H1 (cell line): ENCODE measurements at regions not wholly inside any gene's neighbourhood (a gene's known extent, or its start where the extent isn't known, plus 50 kb on each side); places are given as distances from the start of the nearest gene placed in this dataset.

Experiments used
- CTCF ChIA-PET: fragments of 300-600 bp; sonication (Branson Sonifier 250); formaldehyde crosslinking; loops from one replicate; lab custom pipeline; 2021; ENCODE audit not compliant: partially characterized antibody; lab: Charles Lee
- POLR2A ChIA-PET: fragments of 300-600 bp; sonication (Branson Sonifier 250); formaldehyde crosslinking; loops from one replicate; lab custom pipeline; 2021; ENCODE audit warnings: inconsistent platforms; ENCODE audit not compliant: partially characterized antibody; lab: Charles Lee
- DNase-seq, 2 experiments: peaks; one replicate each; pipeline versions ENCODE4 v3.0.0 to v3.0.0-alpha.2; 2010 to 2022; ENCODE audit warnings: low spot score in 2 of 2, low read depth in 1 of 2, mixed read lengths in 1 of 2
- FAIRE-seq: peaks from 2 replicates; lab custom pipeline; 2011; peaks lifted over from hg19 to GRCh38; lab: Jason Lieb, UNC
- H2AFZ ChIP-seq: 2 replicates; pipeline ENCODE4 v1.8.1; 2012; ENCODE audit warnings: low read length, inconsistent platforms
- H2AK5ac ChIP-seq: 2 replicates; pipeline ENCODE4 v1.6.1; 2013; ENCODE audit warnings: low read depth, low read length
- H2BK120ac ChIP-seq: replicated peaks from 2 replicates; pipeline ENCODE3; 2013; ENCODE audit warnings: low read depth, low read length, inconsistent platforms
- H2BK12ac ChIP-seq: 2 replicates; pipeline ENCODE4 v1.6.1; 2013; ENCODE audit warnings: low read depth, low read length
- H2BK15ac ChIP-seq: 2 replicates; pipeline ENCODE4 v1.6.1; 2013; ENCODE audit warnings: low read length
- H2BK20ac ChIP-seq: 2 replicates; pipeline ENCODE4 v1.6.1; 2013; ENCODE audit warnings: low read length
- H2BK5ac ChIP-seq: 2 replicates; pipeline ENCODE4 v1.6.1; 2013; ENCODE audit warnings: low read depth, low read length
- H3K14ac ChIP-seq: 2 replicates; pipeline ENCODE4 v1.6.1; 2013; ENCODE audit warnings: inconsistent platforms; ENCODE audit not compliant: insufficient read length
- H3K18ac ChIP-seq: 2 replicates; pipeline ENCODE4 v1.6.1; 2013; ENCODE audit warnings: low read length; ENCODE audit errors: extremely low read depth
- H3K23ac ChIP-seq: 2 replicates; pipeline ENCODE4 v1.6.1; 2013; ENCODE audit warnings: inconsistent platforms; ENCODE audit not compliant: insufficient read length
- H3K23me2 ChIP-seq: 2 replicates; pipeline ENCODE4 v1.6.1; 2013; ENCODE audit warnings: low read depth, low read length
- H3K27ac ChIP-seq: 2 replicates; pipeline ENCODE4 v1.6.1; 2011; ENCODE audit warnings: low read depth, low read length, inconsistent platforms
- H3K27me3 ChIP-seq, 4 experiments: replicated peaks in 1 of 4; 1 replicate in 1 of 4; 2 replicates in 3 of 4; pipeline versions ENCODE4 v1.6.1 to v1.8.1; 2011 to 2013; ENCODE audit warnings: low read length in 3 of 4, mild to moderate bottlenecking in 3 of 4, inconsistent platforms in 2 of 4, mixed read lengths in 2 of 4, moderate library complexity in 1 of 4; ENCODE audit not compliant: control insufficient read depth in 3 of 4, insufficient read depth in 3 of 4; ENCODE audit errors: extremely low read depth in 1 of 4
- H3K36me3 ChIP-seq, 4 experiments: 2 replicates each; pipeline versions ENCODE4 v1.6.1 to v1.8.1; 2011 to 2013; ENCODE audit warnings: mild to moderate bottlenecking in 4 of 4, low read length in 3 of 4, moderate library complexity in 2 of 4, control low read depth in 1 of 4, inconsistent platforms in 1 of 4; ENCODE audit not compliant: insufficient read depth in 4 of 4, control insufficient read depth in 2 of 4
- H3K4ac ChIP-seq: replicated peaks from 2 replicates; pipeline ENCODE3; 2013; ENCODE audit warnings: low read length, low read depth, mixed read lengths, inconsistent platforms; ENCODE audit not compliant: insufficient read length
- H3K4me1 ChIP-seq, 4 experiments: replicated peaks in 1 of 4; 1 replicate in 1 of 4; 2 replicates in 3 of 4; pipeline versions ENCODE4 v1.6.1 to v1.8.1; 2011 to 2013; ENCODE audit warnings: low read length in 3 of 4, inconsistent platforms in 2 of 4, mixed read lengths in 1 of 4; ENCODE audit not compliant: insufficient read depth in 4 of 4, control insufficient read depth in 3 of 4
- H3K4me2 ChIP-seq, 2 experiments: 2 replicates each; pipeline versions ENCODE4 v1.6.1 to v1.8.1; 2011 to 2013; ENCODE audit warnings: low read depth in 2 of 2, low read length in 2 of 2, control low read depth in 1 of 2, inconsistent platforms in 1 of 2, mild to moderate bottlenecking in 1 of 2; ENCODE audit not compliant: insufficient read depth in 1 of 2
- H3K4me3 ChIP-seq, 4 experiments: fragments of 200-600, 300-600 bp in 1 of 4; sonication (generic), shearing (Covaris generic), sonication (Bioruptor Twin) in 1 of 4; 2 replicates each; pipeline versions ENCODE4 v1.5.1 to v1.8.1; 2011 to 2016; ENCODE audit warnings: low read length in 4 of 4, low read depth in 3 of 4, control low read depth in 2 of 4, inconsistent platforms in 2 of 4, mild to moderate bottlenecking in 2 of 4, mixed read lengths in 1 of 4, moderate library complexity in 1 of 4; ENCODE audit not compliant: insufficient read depth in 2 of 4; ENCODE audit errors: extremely low read depth in 1 of 4
- H3K56ac ChIP-seq: replicated peaks from 2 replicates; pipeline ENCODE3; 2013; ENCODE audit warnings: low read depth, mild to moderate bottlenecking, mixed read lengths, low read length, inconsistent platforms; ENCODE audit not compliant: insufficient read length
- H3K79me1 ChIP-seq: 2 replicates; pipeline ENCODE4 v1.6.1; 2013; ENCODE audit warnings: low read depth, low read length, control low read depth
- H3K79me2 ChIP-seq, 2 experiments: 2 replicates each; pipeline versions ENCODE4 v1.6.1 to v1.8.1; 2012 to 2013; ENCODE audit warnings: low read length in 2 of 2, mild to moderate bottlenecking in 2 of 2, inconsistent platforms in 1 of 2; ENCODE audit not compliant: insufficient read depth in 2 of 2, control insufficient read depth in 1 of 2
- H3K9ac ChIP-seq, 4 experiments: replicated peaks in 1 of 4; 1 replicate in 1 of 4; 2 replicates in 3 of 4; pipeline versions ENCODE4 v1.6.1 to v1.8.1; 2011 to 2013; ENCODE audit warnings: low read depth in 3 of 4, low read length in 3 of 4, control low read depth in 2 of 4, mild to moderate bottlenecking in 2 of 4, moderate library complexity in 2 of 4, inconsistent platforms in 1 of 4; ENCODE audit errors: extremely low read depth in 1 of 4
- H3K9me3 ChIP-seq, 2 experiments: 2 replicates each; pipeline versions ENCODE4 v1.6.1 to v1.8.1; 2012 to 2013; ENCODE audit warnings: mild to moderate bottlenecking in 2 of 2, moderate library complexity in 2 of 2, control low read depth in 1 of 2, inconsistent platforms in 1 of 2, low read depth in 1 of 2, low read length in 1 of 2, mixed read lengths in 1 of 2; ENCODE audit not compliant: insufficient read depth in 2 of 2
- H4K20me1 ChIP-seq, 2 experiments: replicated peaks in 1 of 2; 2 replicates each; pipeline versions ENCODE3 to v1.8.1; 2011 to 2013; ENCODE audit warnings: inconsistent platforms in 2 of 2, low read length in 2 of 2, mild to moderate bottlenecking in 1 of 2; ENCODE audit not compliant: insufficient read depth in 2 of 2, control insufficient read depth in 1 of 2
- H4K5ac ChIP-seq: 2 replicates; pipeline ENCODE4 v1.6.1; 2013; ENCODE audit warnings: low read length, low read depth, mixed read lengths, inconsistent platforms; ENCODE audit not compliant: insufficient read length
- H4K8ac ChIP-seq: 2 replicates; pipeline ENCODE4 v1.8.0; 2013; ENCODE audit warnings: mild to moderate bottlenecking, moderate library complexity, low read length, inconsistent platforms; ENCODE audit not compliant: insufficient read depth; ENCODE audit errors: extremely low read depth
- H4K91ac ChIP-seq: replicated peaks from 2 replicates; pipeline ENCODE3; 2013; ENCODE audit warnings: low read length, mixed read lengths, inconsistent platforms; ENCODE audit not compliant: insufficient read length
- CBX8 ChIP-seq: fragments of 300-800, 300-1000 bp; sonication (generic); IDR thresholded peaks from 2 replicates; pipeline ENCODE4 v1.7.1; 2016; ENCODE audit warnings: low read depth, low read length, borderline replicate concordance
- HDAC2 ChIP-seq, 2 experiments: fragments of 300-600 bp in 1 of 2; sonication (generic) in 1 of 2; IDR thresholded peaks; 2 replicates each; pipeline ENCODE4 v1.6.1; 2011 to 2012; ENCODE audit warnings: low read depth in 2 of 2, low read length in 2 of 2, mild to moderate bottlenecking in 2 of 2, moderate library complexity in 2 of 2, borderline replicate concordance in 1 of 2, inconsistent platforms in 1 of 2
- WGBS, 2 experiments: shearing (Covaris generic) in 1 of 2; methylation state at CpG; one replicate each; pipeline versions ENCODE4 v1.1.6 to v1.1.7; 2013 to 2015; ENCODE audit warnings: low lambda C conversion rate in 2 of 2, mixed read lengths in 2 of 2, inconsistent platforms in 1 of 2, low coverage in 1 of 2, missing lambda C conversion rate in 1 of 2; ENCODE audit not compliant: insufficient replicate concordance in 2 of 2, insufficient coverage in 1 of 2, insufficient read length in 1 of 2; ENCODE audit errors: extremely low coverage in 1 of 2, missing lambda C conversion rate in 1 of 2; 5-methylcytosine and 5-hydroxymethylcytosine counted together
- TF ChIP-seq, protein P1 (sequence below): IDR thresholded peaks from 2 replicates; pipeline ENCODE4 v1.6.1; 2012; ENCODE audit warnings: low read length, inconsistent platforms

GRCh38 chr15:62665449-62665848, 377.1 kb upstream of the TPM1 start:
- H3K23ac ChIP-seq: no peak overlapping the region
- H4K5ac ChIP-seq: no peak overlapping the region
- no peak overlapping the region for H4K91ac ChIP-seq
- H3K4me1 ChIP-seq: peaks cover 0 to 3% (median 0%) of the 10 kb centered on the region in 4 experiments; a peak in 1 of 7 replicates
- no peak overlapping the region for H2BK15ac ChIP-seq
- H3K23me2 ChIP-seq: no peaks in the 10 kb centered on the region
- H3K79me2 ChIP-seq: no peaks in the 10 kb centered on the region
- no peak overlapping the region for H4K8ac ChIP-seq
- H3K36me3 ChIP-seq: no peaks in the 10 kb centered on the region
- no peak overlapping the region for H2BK120ac ChIP-seq
- no peak overlapping the region for H3K4ac ChIP-seq
- 95% methylated on average over 4 of the region's 4 CpGs; no CpG with 5 or more reads in 1 of the 2 experiments for WGBS, 2 experiments
- no peak overlapping the region for H3K56ac ChIP-seq
- no peak overlapping the region for H3K14ac ChIP-seq
- POLR2A ChIA-PET: no interaction called here
- H2BK12ac ChIP-seq: no peak overlapping the region
- no peak overlapping the region for H3K4me3 ChIP-seq
- H4K20me1 ChIP-seq: no peaks in the 10 kb centered on the region
- no peak overlapping the region for H3K4me2 ChIP-seq
- H3K9me3 ChIP-seq: no peaks in the 10 kb centered on the region
- TF ChIP-seq CBX8 (no peak), HDAC2 (IDR thresholded peaks at IDR 0.05; ENCODE audit: borderline replicate concordance in 1 of 2, low read depth in 2 of 2, low read length in 2 of 2) (no peak)
- TF ChIP-seq, protein P1, sequence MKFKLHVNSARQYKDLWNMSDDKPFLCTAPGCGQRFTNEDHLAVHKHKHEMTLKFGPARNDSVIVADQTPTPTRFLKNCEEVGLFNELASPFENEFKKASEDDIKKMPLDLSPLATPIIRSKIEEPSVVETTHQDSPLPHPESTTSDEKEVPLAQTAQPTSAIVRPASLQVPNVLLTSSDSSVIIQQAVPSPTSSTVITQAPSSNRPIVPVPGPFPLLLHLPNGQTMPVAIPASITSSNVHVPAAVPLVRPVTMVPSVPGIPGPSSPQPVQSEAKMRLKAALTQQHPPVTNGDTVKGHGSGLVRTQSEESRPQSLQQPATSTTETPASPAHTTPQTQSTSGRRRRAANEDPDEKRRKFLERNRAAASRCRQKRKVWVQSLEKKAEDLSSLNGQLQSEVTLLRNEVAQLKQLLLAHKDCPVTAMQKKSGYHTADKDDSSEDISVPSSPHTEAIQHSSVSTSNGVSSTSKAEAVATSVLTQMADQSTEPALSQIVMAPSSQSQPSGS: no peak
- no peak overlapping the region for H3K27ac ChIP-seq
- H2BK20ac ChIP-seq: no peak overlapping the region
- DNase-seq: no peak
- no peak overlapping the region for H2AFZ ChIP-seq
- no peaks in the 10 kb centered on the region for H3K79me1 ChIP-seq
- CTCF ChIA-PET: interaction anchor here (1.0 kb wide), 1 partner anchor 274 kb away, joined by 3 read pairs; no protein-coding TSS in a partner anchor
- no peak for FAIRE-seq
- H3K27me3 ChIP-seq: no peaks in the 10 kb centered on the region
- H2BK5ac ChIP-seq: no peak overlapping the region
- H2AK5ac ChIP-seq: no peak overlapping the region
- H3K18ac ChIP-seq: no peak overlapping the region
- no peak overlapping the region for H3K9ac ChIP-seq
